LHCN-M2 (cell line): ENCODE measurements at regions not wholly inside any gene's neighbourhood (a gene's known extent, or its start where the extent isn't known, plus 50 kb on each side); places are given as distances from the start of the nearest gene placed in this dataset.
"Not testable (repeated sequence)": the region's sequence is repeated elsewhere in the genome, so short reads cannot be mapped to it uniquely, and the experiment has no call there.

Experiments
- DNase-seq: peaks from one replicate; pipeline ENCODE4 v3.0.0-alpha.2; 2012; ENCODE audit warnings: low read depth

DNA sequence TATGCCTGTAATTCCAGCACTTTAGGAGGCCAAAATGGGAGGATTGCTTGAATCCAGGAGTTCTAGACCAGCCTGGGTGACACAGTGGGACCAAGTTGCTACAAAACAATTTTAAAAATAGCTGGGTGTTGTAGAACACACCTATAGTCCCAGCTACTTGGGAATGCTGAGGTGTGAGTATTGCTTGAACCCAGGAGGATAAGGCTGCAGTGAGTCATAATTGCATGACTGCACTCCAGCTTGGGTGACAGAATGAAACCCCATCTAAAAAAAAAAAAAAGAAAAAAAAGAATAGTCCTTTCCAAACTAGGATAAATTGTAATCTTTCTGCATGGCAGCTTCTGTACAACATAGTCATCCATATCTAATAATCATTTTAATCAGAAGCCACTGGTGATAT is 270.1 kb upstream of the INTU start:
- no peak for DNase-seq

- DNase-seq = no peak
Measured at GRCh38 chr4:127364397-127364796, 268.4 kb upstream of the INTU start.

- DNase-seq = no peak
Measured at GRCh38 chr4:127364911-127365310, 267.8 kb upstream of the INTU start.

GRCh38 chr4:127370604-127371003 is 262.2 kb upstream of the INTU start:
- DNase-seq = peak; percentile 12

DNA sequence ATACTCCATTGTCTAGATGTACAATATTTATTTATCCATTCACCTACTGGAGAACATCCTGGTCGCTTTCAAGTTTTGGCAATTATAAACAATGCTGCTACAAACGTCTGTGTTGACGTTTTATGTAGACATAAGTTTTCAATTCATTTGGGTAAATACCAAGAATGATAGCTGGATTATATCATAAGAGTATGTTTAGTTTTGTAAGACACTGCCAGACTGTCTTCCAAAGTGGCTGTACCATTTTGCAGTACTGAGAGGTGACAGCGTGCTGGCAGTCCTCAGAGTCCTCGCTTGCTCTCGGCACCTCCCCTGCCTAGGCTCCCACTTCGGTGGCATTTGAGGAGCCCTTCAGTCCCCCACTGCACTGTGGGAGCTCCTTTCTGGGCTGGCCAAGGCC is 253.3 kb upstream of the INTU start:
- no peak for DNase-seq

- not testable (repeated sequence) for DNase-seq
Measured at GRCh38 chr4:127379948-127380347, 252.8 kb upstream of the INTU start.

DNA sequence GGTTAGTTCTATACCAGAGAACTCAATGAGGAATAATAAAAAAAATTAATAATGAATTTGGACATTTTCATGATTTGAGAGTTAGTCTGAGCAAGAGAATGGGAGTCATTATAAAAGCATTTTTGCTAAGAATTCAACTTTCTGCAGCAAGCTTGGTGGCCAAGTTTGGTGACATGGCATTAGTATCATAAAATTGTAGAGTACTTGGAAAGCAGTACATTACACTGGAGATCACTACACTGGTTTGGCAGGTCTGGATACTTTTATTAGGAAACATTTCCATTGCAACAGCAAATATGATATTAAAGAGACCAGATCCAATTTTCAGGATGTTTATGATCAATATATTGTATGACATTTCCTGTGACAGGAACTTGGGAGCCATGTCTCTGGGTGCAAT is 249.1 kb upstream of the INTU start:
- DNase-seq = no peak

DNA sequence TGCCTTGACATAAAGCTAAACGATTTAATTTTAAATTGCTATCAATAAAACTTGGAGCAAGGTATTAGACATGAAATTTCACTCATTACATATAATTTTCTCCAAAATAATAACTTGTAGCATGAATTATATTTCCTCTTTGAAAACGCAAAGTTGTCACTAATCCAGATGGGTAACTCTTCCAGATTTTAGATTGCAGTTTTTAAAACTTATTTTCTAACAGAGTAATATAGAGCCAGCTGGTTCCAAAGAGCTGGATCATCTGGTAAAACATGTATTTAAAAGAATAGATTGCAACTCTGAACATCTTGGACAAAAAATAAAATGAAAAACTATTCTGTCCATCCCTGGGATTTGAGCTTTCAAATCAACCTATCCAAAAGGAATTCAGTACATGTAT is 238.2 kb upstream of the INTU start:
- no peak for DNase-seq

- no peak for DNase-seq
Measured at GRCh38 chr4:127400276-127400675, 232.5 kb upstream of the INTU start.

- DNase-seq = peak; percentile 76
Measured at GRCh38 chr4:127400731-127401346, 231.9 kb upstream of the INTU start.

- no peak for DNase-seq
Measured at GRCh38 chr4:127403471-127404084, 229.2 kb upstream of the INTU start.

DNA sequence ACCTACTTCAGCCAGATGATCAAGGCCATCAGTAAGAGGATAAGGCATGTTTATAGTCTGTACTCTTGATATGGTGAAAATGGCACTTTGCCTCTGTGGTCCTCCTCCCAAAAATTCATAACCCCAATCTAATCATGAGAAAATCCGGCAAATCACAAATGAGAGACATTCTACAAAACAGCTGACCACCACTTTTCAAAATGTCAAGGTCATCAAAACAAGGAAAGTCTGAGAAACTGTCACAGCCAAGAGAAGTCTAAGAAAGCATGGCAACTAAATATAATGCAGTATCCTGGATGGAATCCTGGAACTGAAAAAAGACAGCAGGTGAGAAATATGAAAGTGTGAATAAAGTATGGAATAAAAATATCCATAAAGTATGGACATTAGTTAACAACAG is 226.6 kb upstream of the INTU start:
- DNase-seq = no peak

- DNase-seq = not testable (repeated sequence)
Measured at GRCh38 chr4:127407572-127407971, 225.2 kb upstream of the INTU start.

DNA sequence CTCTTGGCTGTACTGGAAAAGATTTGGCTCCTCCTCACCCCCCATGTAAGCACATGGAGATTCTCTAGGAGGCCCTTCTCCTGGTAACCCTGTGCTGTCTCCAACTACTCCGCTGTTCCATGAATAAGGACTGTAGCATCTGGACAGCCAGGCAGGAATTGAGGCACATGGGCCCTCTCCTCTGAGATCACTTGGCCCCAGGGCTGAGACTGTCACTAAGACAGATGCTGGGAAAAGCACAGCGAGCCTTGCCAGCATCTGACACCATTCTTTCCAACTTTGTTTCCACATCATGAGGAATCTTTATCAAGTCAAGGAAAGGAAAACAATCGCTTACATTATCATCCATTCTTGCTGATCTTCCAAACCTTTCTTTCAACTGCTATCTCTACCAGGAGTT is 222.6 kb upstream of the INTU start:
- no peak for DNase-seq

DNA sequence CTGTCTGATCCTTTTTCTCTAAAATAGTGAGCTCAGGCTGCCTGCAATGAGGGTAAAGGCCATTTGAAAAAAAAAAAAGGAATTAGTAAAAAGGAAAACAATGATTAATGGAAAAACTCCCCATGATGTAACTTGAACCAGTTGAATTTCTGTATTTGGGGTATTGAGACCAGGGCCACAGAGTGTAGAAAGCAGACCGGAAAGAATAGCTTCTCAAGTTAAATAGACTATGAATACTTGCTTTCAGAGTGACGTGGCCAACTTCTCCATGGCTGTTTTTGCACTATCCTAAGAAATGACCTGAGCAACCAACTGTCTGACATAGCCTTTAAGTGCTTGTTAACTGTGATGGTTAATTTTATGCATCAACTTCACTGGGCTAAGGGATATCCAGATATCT is 222.1 kb upstream of the INTU start:
- no peak for DNase-seq

DNA sequence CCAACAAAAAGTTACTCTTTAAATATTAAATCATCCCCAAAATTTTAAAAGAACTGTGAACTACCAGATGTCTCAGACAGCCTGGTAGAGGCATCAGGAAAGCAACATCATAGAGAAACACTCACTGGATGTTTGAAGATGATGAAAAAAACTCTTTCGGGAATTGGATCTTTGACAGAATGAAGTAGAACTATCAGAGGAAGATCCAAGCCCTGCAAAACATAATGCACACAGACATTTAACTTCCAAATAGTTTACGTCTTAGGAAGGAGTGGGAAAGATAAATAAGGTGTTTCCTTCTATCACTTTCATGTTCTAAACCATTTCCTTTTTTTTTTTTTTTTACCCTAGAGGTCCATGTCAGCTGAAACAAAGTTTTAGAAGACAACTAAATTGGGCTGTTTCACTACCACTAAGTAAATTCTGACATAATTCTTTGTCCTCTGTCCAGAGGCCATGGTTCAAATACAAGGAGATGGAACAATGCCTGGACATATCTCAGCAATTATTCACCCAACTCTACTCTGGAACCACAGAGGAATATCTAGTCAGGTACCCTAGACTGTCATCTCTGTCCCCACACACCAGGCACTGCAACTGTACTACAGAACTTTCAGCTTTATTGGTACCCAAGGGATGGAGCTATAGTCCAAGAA is 217.7 kb upstream of the INTU start:
- DNase-seq = no peak

DNA sequence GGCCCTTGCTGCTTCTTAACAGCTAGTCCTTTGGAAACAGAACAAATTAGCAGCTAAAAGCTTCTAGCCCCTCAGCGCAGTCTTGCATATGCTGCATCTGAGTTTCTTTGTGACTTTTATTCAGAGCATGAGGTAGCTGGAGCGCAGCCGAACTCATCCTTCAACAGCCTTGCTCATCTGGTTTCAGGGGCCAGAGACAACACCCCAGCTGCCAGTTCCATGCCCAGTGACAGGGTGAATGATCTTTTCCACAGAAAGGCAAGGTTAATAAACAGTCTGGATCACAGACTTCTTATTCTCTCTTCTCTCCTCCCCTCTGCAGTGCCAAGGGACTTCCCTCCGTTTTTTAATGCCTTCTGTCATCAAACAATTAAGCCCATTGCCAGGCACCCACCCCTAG is 216.6 kb upstream of the INTU start:
- DNase-seq = no peak

DNA sequence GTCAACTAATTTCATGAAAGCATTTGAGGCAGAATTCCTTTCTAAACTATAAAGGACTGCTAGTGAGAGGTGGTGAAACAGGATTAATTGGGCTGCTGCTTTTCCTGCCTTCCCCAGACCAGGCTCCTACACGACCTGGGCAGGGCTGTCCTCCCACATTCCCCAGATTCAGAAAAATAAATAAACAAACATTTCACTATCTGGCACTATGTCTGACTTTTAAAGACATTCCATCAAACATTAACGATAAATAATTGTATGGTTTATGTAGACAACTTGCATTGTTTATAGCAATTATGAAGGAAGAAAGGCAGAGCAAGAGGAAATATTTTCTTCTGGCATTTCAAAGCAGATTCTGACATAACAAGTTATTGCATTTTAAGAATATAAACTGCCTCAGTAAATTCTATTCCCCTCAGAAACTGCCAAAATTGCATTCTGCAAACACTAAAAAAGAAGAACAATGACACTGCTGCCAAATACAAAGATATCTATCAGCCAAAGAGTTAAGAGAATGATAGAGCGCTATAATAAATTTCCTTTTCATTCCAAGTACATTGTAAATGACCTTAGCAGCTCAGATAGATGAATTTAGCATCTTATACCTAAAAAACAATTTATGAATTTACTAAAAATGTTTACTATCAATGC is 214.7 kb upstream of the INTU start:
- no peak for DNase-seq

GRCh38 chr4:127419431-127419830 is 213.3 kb upstream of the INTU start:
- no peak for DNase-seq

GRCh38 chr4:127421437-127421836 is 211.3 kb upstream of the INTU start:
- DNase-seq = no peak

GRCh38 chr4:127425202-127425845 is 207.4 kb upstream of the INTU start:
- DNase-seq = no peak

DNA sequence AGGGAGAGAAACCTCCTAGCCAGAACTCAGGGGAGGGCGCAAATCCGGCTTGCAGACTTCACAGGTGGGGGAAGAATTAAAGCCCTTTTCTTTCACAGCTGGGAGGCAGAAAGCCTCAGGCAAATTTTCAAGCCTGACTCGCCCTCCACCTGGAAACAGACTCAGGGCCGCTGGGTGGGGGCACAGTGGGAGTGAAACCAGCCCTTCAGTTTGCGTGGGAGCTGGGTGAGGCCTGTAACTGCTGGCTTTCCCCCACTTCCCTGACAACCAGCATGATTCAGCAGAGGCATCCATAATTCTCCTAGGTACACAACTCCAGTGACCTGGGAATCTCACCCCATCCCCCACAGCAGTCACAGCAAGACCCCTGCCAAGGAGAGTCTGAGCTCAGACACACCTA is 206.9 kb upstream of the INTU start:
- DNase-seq = no peak
